Right lobe of liver (tissue), 6 donors: ENCODE measurements at regions not wholly inside any gene's neighbourhood (a gene's known extent, or its start where the extent isn't known, plus 50 kb on each side); places are given as distances from the start of the nearest gene placed in this dataset.

ENCODE experiments used
- ATAC-seq, 4 donors: fragments of 200-7000 bp; cut with Tn5 transposase; one replicate each; pipeline ENCODE4 v1.9.1; 2020; ENCODE audit warnings: mild to moderate bottlenecking in 4 of 4, moderate library complexity in 4 of 4
- DNase-seq, 3 donors: peaks; one replicate each; pipeline ENCODE4 v3.0.0-alpha.2; 2020
- H3K27ac ChIP-seq, 3 donors: fragments of 200-600 bp; one replicate each; pipeline ENCODE4 v1.8.0; 2022
- H3K27me3 ChIP-seq, 2 donors: fragments of 200-600 bp; one replicate each; pipeline ENCODE4 v1.8.0; 2022
- H3K36me3 ChIP-seq, 4 donors: fragments of 200-600 bp; sonication (generic) in 1 of 4; one replicate each; pipeline versions ENCODE4 v1.5.1 to v1.8.0; 2017 to 2022; ENCODE audit warnings: control low read depth in 1 of 4
- H3K4me1 ChIP-seq, 4 donors: fragments of 200-600 bp; sonication (generic) in 1 of 4; one replicate each; pipeline versions ENCODE4 v1.5.1 to v1.8.0; 2017 to 2022; ENCODE audit warnings: control low read depth in 1 of 4
- H3K4me3 ChIP-seq, 3 donors: fragments of 200-600 bp; one replicate each; pipeline ENCODE4 v1.8.0; 2022
- H3K9me3 ChIP-seq, 4 donors: fragments of 200-600 bp; sonication (generic) in 1 of 4; one replicate each; pipeline versions ENCODE4 v1.5.1 to v1.8.0; 2017 to 2022; ENCODE audit warnings: control low read depth in 1 of 4
- POLR2A ChIP-seq: fragments of 450-650 bp; IDR thresholded peaks from one replicate; pipeline ENCODE4 v1.6.1; 2017; ENCODE audit warnings: antibody characterized with exemption, mild to moderate bottlenecking
- WGBS: methylation state at CpG from one replicate; pipeline ENCODE4 v1.1.6; 2018; ENCODE audit warnings: low coverage, low lambda C conversion rate; ENCODE audit not compliant: insufficient coverage; ENCODE audit errors: missing lambda C conversion rate; 5-methylcytosine and 5-hydroxymethylcytosine counted together
- intact Hi-C, 2 donors: fragments of 100-400 bp; cut with DNase I; formaldehyde crosslinking; loops; one replicate each; pipeline versions ENCODE4 v1.11.2 to v1.14.1; 2022
- TF ChIP-seq, protein P1 (sequence below), 4 donors: fragments of 200-600 bp in 3 of 4; fragments of 450-650 bp in 1 of 4; IDR thresholded peaks; one replicate each; pipeline versions ENCODE4 v1.5.1 to v1.8.0; 2016 to 2022; ENCODE audit warnings: antibody characterized with exemption in 4 of 4, mild to moderate bottlenecking in 2 of 4
- donor health status: DM: no; HTN: yes; CAD: no.
- donor health status: DM: no; HTN: no; CAD: no.
- donor health status: DM: no; HTN: no; CAD: no.
- donor health status: DM: no; HTN: yes; CAD: no.
- donor health status: DM: no; HTN: yes; CAD: no.

DNA sequence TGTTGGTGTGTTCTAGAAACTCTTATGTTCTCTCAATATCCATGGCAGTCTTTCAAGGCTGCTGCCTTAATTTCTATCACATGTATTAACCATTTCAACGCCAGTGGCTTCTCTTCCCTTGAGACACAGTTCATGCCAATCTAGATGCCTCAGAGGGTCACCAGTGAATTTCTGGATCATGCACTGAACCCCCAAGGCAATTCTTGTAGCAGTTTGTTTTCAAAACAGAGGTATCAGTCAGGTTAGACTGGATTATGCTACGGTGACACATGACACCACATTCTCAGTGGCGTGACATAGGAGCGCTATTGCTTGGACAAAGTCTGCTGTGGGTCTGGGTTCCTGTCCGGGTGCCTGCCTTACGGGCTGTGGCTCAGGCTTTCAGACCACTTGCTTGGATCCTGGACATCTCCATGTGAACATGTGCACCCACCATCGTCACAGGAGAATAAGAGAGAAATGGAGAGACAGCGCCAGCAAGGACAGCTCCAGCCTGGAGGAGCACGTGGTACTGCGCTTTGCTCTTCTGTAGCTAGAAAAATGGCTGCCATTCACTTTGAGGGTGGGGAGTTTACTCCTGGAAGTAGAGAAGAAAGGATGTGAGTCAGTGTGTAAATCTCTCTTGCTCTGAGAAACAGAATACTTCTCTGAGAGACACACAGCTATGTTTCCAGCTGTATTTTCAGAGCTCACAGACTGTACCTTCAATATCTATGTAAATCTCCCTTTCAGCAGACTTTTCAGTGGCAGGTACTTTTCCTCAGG lies 329.3 kb upstream of the ADCY2 start:
- no peak for TF ChIP-seq POLR2A
- TF ChIP-seq, protein P1, sequence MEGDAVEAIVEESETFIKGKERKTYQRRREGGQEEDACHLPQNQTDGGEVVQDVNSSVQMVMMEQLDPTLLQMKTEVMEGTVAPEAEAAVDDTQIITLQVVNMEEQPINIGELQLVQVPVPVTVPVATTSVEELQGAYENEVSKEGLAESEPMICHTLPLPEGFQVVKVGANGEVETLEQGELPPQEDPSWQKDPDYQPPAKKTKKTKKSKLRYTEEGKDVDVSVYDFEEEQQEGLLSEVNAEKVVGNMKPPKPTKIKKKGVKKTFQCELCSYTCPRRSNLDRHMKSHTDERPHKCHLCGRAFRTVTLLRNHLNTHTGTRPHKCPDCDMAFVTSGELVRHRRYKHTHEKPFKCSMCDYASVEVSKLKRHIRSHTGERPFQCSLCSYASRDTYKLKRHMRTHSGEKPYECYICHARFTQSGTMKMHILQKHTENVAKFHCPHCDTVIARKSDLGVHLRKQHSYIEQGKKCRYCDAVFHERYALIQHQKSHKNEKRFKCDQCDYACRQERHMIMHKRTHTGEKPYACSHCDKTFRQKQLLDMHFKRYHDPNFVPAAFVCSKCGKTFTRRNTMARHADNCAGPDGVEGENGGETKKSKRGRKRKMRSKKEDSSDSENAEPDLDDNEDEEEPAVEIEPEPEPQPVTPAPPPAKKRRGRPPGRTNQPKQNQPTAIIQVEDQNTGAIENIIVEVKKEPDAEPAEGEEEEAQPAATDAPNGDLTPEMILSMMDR (IDR thresholded peaks at IDR 0.05), result no peak
- Histone ChIP-seq H3K9me3 (no peaks in the 10 kb centered on the region), H3K27me3 (no peaks in the 10 kb centered on the region), H3K36me3 (no peaks in the 10 kb centered on the region), H3K4me3 (no peak overlapping the region), H3K27ac (no peak overlapping the region), H3K4me1 (no peaks in the 10 kb centered on the region)
- intact Hi-C loops, result no loop called here
- WGBS, result 58% methylated on average over 6 of the region's 10 CpGs
- DNase-seq (no peak), ATAC-seq (no peak)

DNA sequence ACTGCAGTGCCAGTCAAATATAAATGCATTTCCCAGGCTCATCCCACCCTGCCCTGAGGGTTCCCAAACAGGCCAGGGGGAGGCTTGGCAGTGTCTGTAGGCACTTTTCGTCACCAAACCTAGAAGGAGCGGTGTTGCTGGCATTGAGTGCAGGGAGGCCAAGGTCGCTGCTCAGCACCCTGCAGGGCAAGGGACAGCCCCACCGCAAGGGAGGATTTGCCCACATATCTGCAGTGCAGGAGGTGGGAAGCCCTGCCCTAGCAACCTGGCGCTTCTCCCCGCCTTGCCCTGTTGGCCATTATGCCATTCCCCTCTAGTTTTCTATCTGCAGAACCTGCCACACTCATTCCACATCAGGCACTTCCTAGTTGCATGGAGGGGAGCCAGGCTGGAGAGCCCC lies 327.8 kb upstream of the ADCY2 start:
- Histone ChIP-seq H3K4me3 (no peak overlapping the region), H3K36me3 (no peaks in the 10 kb centered on the region), H3K27ac (no peak overlapping the region), H3K4me1 (no peaks in the 10 kb centered on the region), H3K27me3 (no peaks in the 10 kb centered on the region), H3K9me3 (no peaks in the 10 kb centered on the region)
- intact Hi-C loops, result no loop called here
- DNase-seq, result no peak
- TF ChIP-seq, protein P1 (IDR thresholded peaks at IDR 0.05), result no peak
- no peak for TF ChIP-seq POLR2A
- WGBS, result no CpG with 5 or more reads among the region's 6 CpGs
- no peak for ATAC-seq

DNA sequence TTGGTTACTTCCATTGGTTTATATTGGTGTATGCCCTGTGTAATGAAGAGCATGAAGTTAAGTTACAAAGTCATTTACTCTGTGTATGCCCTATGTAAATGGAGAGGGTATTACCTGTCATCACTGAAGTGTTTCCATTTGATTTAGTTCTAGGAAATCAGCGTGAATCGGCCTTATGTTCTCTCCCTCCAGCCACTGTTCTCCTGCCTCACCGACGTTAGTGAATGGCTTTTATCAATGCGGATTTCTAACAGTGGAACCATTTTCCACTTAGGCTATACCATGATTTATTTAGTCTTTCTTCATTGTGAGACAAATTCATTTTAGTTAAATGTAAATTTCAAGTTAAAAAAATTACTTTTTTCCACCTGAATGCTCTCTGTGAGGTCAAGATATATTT lies 327.0 kb upstream of the ADCY2 start:
- ATAC-seq, result no peak
- WGBS, result 65% methylated on average over 5 of the region's 5 CpGs
- H3K27me3 ChIP-seq, result no peaks in the 10 kb centered on the region

DNA sequence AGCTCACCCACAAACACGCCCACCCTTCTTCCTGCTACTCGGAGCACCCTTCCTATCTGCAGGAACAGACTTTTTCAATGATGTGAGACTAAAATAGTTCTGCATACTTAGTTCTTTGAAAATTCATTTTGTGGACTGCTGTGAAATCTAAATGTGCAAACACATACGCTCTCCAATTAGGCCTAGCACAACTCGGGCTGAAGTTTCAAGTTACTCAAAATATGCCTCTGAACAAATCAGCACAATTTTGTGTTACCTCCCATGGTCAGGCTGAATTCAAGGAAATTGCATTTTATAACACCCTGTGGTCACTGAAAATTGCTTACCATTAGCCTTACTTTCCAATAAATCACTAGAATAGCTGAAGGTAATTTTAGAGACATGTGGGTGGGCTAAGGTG lies 323.8 kb upstream of the ADCY2 start:
- no peak overlapping the region for H3K27ac ChIP-seq
- no peak for DNase-seq
- no peak for ATAC-seq
- H3K36me3 ChIP-seq, result no peaks in the 10 kb centered on the region
- H3K9me3 ChIP-seq, result no peaks in the 10 kb centered on the region
- 29% methylated on average over 4 of the region's 4 CpGs for WGBS
- no peaks in the 10 kb centered on the region for H3K4me1 ChIP-seq
- no peaks in the 10 kb centered on the region for H3K27me3 ChIP-seq
- no peak overlapping the region for H3K4me3 ChIP-seq
- intact Hi-C loops, result no loop called here
- TF ChIP-seq, protein P1 (IDR thresholded peaks at IDR 0.05), result no peak
- no peak for TF ChIP-seq POLR2A

More for the DNA sequence above, 327.0 kb upstream of the ADCY2 start:
- Histone ChIP-seq H3K4me1 (no peaks in the 10 kb centered on the region), H3K4me3 (no peak overlapping the region), H3K9me3 (no peaks in the 10 kb centered on the region), H3K27ac (no peak overlapping the region), H3K36me3 (no peaks in the 10 kb centered on the region)
- intact Hi-C loops, result no loop called here
- no peak for DNase-seq
- TF ChIP-seq, protein P1 (IDR thresholded peaks at IDR 0.05), result no peak
- no peak for TF ChIP-seq POLR2A
